ENCODE measurements at regions not wholly inside any gene's neighbourhood (a gene's known extent, or its start where the extent isn't known, plus 50 kb on each side); places are given as distances from the start of the nearest gene placed in this dataset.
"Not testable (repeated sequence)": the region's sequence is repeated elsewhere in the genome, so short reads cannot be mapped to it uniquely, and the experiment has no call there.

- DNase-seq, result no peak
Observed at GRCh38 chr1:157407917-157408525, 144.3 kb downstream of the FCRL5 start.

- DNase-seq, result no peak
Observed at GRCh38 chr1:157407367-157407766, 144.9 kb downstream of the FCRL5 start.

- DNase-seq, result no peak
Observed at GRCh38 chr1:157405662-157406061, 146.7 kb downstream of the FCRL5 start.

- DNase-seq, result peak; percentile 1
Observed at GRCh38 chr1:157404614-157405013, 147.7 kb downstream of the FCRL5 start.

GRCh38 chr1:157404063-157404501 is 148.2 kb downstream of the FCRL5 start:
- peak; percentile 12 for DNase-seq

- DNase-seq, result no peak
Observed at GRCh38 chr1:157403608-157404007, 148.7 kb downstream of the FCRL5 start.

GRCh38 chr1:157403203-157403602 is 149.1 kb downstream of the FCRL5 start:
- DNase-seq, result peak; percentile 6

GRCh38 chr1:157400766-157401165 is 151.5 kb downstream of the FCRL5 start:
- DNase-seq, result no peak

- DNase-seq, result no peak
Observed at GRCh38 chr1:157399984-157400382, 152.3 kb downstream of the FCRL5 start.

- no peak for DNase-seq
Observed at GRCh38 chr1:157399343-157399983, 152.9 kb downstream of the FCRL5 start.

- no peak for DNase-seq
Observed at GRCh38 chr1:157390651-157391050, 161.7 kb downstream of the FCRL5 start.

- no peak for DNase-seq
Observed at GRCh38 chr1:157388057-157388456, 164.3 kb downstream of the FCRL5 start.

GRCh38 chr1:157384258-157384657 is 168.1 kb downstream of the FCRL5 start:
- no peak for DNase-seq

GRCh38 chr1:157382351-157382750 is 170.0 kb downstream of the FCRL5 start:
- DNase-seq, result no peak

GRCh38 chr1:157380523-157380922 is 171.8 kb downstream of the FCRL5 start:
- no peak for DNase-seq

- peak; percentile 68 for DNase-seq
Observed at GRCh38 chr1:157377280-157377713, 175.0 kb downstream of the FCRL5 start.

GRCh38 chr1:157376681-157377080 is 175.6 kb downstream of the FCRL5 start:
- DNase-seq, result no peak

GRCh38 chr1:157372311-157372710 is 180.0 kb downstream of the FCRL5 start:
- not testable (repeated sequence) for DNase-seq

GRCh38 chr1:157371826-157372225 is 180.5 kb downstream of the FCRL5 start:
- no peak for DNase-seq

GRCh38 chr1:157371221-157371620 is 181.1 kb downstream of the FCRL5 start:
- no peak for DNase-seq

GRCh38 chr1:157370698-157371097 is 181.6 kb downstream of the FCRL5 start:
- no peak for DNase-seq

- peak; percentile 81 for DNase-seq
Observed at GRCh38 chr1:157369808-157370521, 182.3 kb downstream of the FCRL5 start.

- not testable (repeated sequence) for DNase-seq
Observed at GRCh38 chr1:157368941-157369340, 183.4 kb downstream of the FCRL5 start.

GRCh38 chr1:157368363-157368762 is 184.0 kb downstream of the FCRL5 start:
- DNase-seq, result no peak

Measured in eye (tissue), 1 donor.